GM19467 (cell line): ENCODE measurements at regions not wholly inside any gene's neighbourhood (a gene's known extent, or its start where the extent isn't known, plus 50 kb on each side); places are given as distances from the start of the nearest gene placed in this dataset.
"Not testable (repeated sequence)": the region's sequence is repeated elsewhere in the genome, so short reads cannot be mapped to it uniquely, and the experiment has no call there.

Experiments
- ATAC-seq: cut with Tn5 transposase; IDR thresholded peaks from one replicate; pipeline ENCODE4 v1.9.1; 2021; ENCODE audit warnings: mild to moderate bottlenecking, moderate library complexity; ENCODE audit not compliant: unreplicated experiment

GRCh38 chr11:45412521-45412920 lies 126.4 kb upstream of the SYT13 start:
- no peak for ATAC-seq

GRCh38 chr11:45412051-45412471 lies 125.9 kb upstream of the SYT13 start:
- no peak for ATAC-seq

- no peak for ATAC-seq
These were observed 125.2 kb upstream of the SYT13 start for GRCh38 chr11:45411228-45411946.

GRCh38 chr11:45410391-45411227 lies 124.5 kb upstream of the SYT13 start:
- ATAC-seq, result no peak

GRCh38 chr11:45409587-45409986 lies 123.4 kb upstream of the SYT13 start:
- no peak for ATAC-seq

GRCh38 chr11:45407226-45407625 lies 121.1 kb upstream of the SYT13 start:
- ATAC-seq, result no peak

GRCh38 chr11:45405916-45406670 lies 120.0 kb upstream of the SYT13 start:
- no peak for ATAC-seq

- ATAC-seq, result not testable (repeated sequence)
These were observed 117.4 kb upstream of the SYT13 start for GRCh38 chr11:45403521-45403920.

GRCh38 chr11:45402049-45402630 lies 116.0 kb upstream of the SYT13 start:
- no peak for ATAC-seq

GRCh38 chr11:45400591-45400990 lies 114.5 kb upstream of the SYT13 start:
- ATAC-seq, result no peak

GRCh38 chr11:45399166-45399565 lies 113.0 kb upstream of the SYT13 start:
- no peak for ATAC-seq

- no peak for ATAC-seq
These were observed 112.2 kb upstream of the SYT13 start for GRCh38 chr11:45398325-45398724.

GRCh38 chr11:45396394-45396793 lies 110.3 kb upstream of the SYT13 start:
- no peak for ATAC-seq

GRCh38 chr11:45395947-45396346 lies 109.8 kb upstream of the SYT13 start:
- no peak for ATAC-seq

- no peak for ATAC-seq
These were observed 109.3 kb upstream of the SYT13 start for GRCh38 chr11:45395421-45395820.

GRCh38 chr11:45394294-45395085 lies 108.3 kb upstream of the SYT13 start:
- no peak for ATAC-seq

- no peak for ATAC-seq
These were observed 107.7 kb upstream of the SYT13 start for GRCh38 chr11:45393826-45394225.

GRCh38 chr11:45393334-45393733 lies 107.2 kb upstream of the SYT13 start:
- no peak for ATAC-seq

GRCh38 chr11:45392591-45393091 lies 106.5 kb upstream of the SYT13 start:
- ATAC-seq, result no peak

- ATAC-seq, result no peak
These were observed 106.0 kb upstream of the SYT13 start for GRCh38 chr11:45392154-45392553.
